ENCODE measurements at regions not wholly inside any gene's neighbourhood (a gene's known extent, or its start where the extent isn't known, plus 50 kb on each side); places are given as distances from the start of the nearest gene placed in this dataset.

DNA sequence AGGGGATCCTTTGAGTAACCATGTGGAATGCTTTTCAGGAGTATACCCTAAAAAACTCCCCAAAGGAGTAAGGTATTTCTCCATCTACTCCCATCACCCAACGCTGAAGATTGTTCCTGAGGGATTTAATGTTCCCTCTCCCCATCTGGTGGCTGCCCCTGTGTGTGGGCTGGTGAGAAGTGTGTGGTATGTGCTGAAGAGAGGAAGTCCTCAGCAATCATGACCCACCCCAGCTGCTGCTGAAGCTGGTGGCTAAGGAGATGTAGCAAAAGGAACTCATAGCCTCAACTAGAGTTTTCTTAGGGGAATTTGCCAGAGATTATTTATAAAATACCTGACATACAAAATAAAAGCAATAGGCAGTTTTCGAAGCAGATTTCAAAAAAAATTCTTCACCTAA, 114.3 kb upstream of the JAG1 start:
- TF ChIP-seq, protein P1, sequence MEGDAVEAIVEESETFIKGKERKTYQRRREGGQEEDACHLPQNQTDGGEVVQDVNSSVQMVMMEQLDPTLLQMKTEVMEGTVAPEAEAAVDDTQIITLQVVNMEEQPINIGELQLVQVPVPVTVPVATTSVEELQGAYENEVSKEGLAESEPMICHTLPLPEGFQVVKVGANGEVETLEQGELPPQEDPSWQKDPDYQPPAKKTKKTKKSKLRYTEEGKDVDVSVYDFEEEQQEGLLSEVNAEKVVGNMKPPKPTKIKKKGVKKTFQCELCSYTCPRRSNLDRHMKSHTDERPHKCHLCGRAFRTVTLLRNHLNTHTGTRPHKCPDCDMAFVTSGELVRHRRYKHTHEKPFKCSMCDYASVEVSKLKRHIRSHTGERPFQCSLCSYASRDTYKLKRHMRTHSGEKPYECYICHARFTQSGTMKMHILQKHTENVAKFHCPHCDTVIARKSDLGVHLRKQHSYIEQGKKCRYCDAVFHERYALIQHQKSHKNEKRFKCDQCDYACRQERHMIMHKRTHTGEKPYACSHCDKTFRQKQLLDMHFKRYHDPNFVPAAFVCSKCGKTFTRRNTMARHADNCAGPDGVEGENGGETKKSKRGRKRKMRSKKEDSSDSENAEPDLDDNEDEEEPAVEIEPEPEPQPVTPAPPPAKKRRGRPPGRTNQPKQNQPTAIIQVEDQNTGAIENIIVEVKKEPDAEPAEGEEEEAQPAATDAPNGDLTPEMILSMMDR (IDR thresholded peaks at IDR 0.05; ENCODE audit: low read depth, low read length) = no peak
- H3K9me3 ChIP-seq (ENCODE audit: low read depth) = no peaks in the 10 kb centered on the region
- H3K27me3 ChIP-seq = no peaks in the 10 kb centered on the region
- peaks cover 15% of the 10 kb centered on the region for H3K4me1 ChIP-seq (ENCODE audit: low read depth)
- H3K4me3 ChIP-seq = no peak overlapping the region
- H3K36me3 ChIP-seq = no peaks in the 10 kb centered on the region
- H3K27ac ChIP-seq = no peak overlapping the region
- no peak for DNase-seq (ENCODE audit: low read depth in 1 of 2, low spot score in 1 of 2)

DNA sequence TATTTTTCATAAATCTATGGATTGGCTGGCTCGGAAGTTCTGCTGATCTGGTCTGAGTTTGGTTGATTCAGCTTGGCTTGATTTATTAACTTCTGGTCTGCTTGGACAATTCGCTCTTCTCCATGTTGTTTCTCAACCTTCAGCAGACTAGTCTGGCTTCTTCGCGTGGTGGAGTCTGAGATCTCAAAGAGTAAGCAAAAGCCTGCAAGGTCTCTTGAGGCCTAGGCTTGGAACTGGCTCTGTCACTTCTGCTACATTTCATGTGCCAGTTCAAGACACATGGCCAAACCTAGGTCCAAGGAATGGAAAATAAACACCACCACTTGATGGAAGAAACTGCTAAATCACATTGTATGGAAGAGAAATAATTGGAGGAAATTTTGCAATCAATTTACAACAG, 115.1 kb upstream of the JAG1 start:
- no peak for DNase-seq (ENCODE audit: low read depth in 1 of 2, low spot score in 1 of 2)
- Histone ChIP-seq H3K9me3 (ENCODE audit: low read depth) (no peaks in the 10 kb centered on the region), H3K4me3 (no peak overlapping the region), H3K27ac (no peak overlapping the region), H3K36me3 (no peaks in the 10 kb centered on the region), H3K27me3 (no peaks in the 10 kb centered on the region), H3K4me1 (ENCODE audit: low read depth) (peaks cover 16% of the 10 kb centered on the region)
- TF ChIP-seq, protein P1 (IDR thresholded peaks at IDR 0.05; ENCODE audit: low read depth, low read length) = no peak

DNA sequence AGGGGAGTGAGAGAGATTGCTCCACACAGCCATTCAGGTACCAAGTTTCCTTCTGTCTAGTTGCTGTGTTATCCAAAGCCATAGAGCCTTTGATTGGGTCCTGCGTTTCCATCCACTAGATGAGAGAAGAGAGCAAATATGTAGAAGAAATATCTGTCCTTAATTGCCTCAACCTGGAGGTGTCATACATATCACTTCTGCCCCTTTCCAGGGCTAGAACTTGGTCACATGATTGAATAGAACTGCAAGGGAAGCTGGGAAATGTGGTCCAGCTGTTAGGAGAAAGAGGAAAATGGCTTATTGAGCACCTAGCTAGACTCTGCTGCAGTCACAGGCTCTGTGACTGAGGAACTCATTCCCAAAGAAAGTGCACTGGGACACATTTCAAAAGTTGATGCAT, 115.6 kb upstream of the JAG1 start:
- DNase-seq (ENCODE audit: low read depth in 1 of 2, low spot score in 1 of 2) = no peak
- Histone ChIP-seq H3K36me3 (no peaks in the 10 kb centered on the region), H3K27ac (no peak overlapping the region), H3K9me3 (ENCODE audit: low read depth) (no peaks in the 10 kb centered on the region), H3K27me3 (no peaks in the 10 kb centered on the region), H3K4me3 (no peak overlapping the region), H3K4me1 (ENCODE audit: low read depth) (peaks cover 16% of the 10 kb centered on the region)
- TF ChIP-seq, protein P1 (IDR thresholded peaks at IDR 0.05; ENCODE audit: low read depth, low read length) = no peak

DNA sequence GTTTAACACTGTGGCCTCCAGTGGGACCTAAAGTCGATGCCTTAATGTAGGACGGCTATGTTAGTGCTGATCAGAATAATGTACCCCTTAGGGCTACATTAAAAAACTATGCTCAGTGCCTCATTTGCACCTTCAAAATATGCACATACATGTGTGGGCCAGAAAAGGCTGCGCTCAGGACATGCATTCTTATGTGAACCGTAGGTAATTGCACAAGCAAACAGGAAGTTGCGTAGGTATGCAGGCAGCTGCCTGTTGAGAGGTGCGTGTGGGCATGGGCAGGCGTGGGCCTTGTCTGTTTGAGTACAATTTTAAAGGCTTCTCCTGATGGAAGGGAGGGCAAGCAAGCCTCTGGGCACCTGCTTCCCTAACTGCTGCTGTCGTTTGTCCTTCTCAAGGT, 116.2 kb upstream of the JAG1 start:
- no peaks in the 10 kb centered on the region for H3K9me3 ChIP-seq (ENCODE audit: low read depth)
- H3K27me3 ChIP-seq = no peaks in the 10 kb centered on the region
- H3K36me3 ChIP-seq = no peaks in the 10 kb centered on the region
- no peak for DNase-seq (ENCODE audit: low read depth in 1 of 2, low spot score in 1 of 2)
- TF ChIP-seq, protein P1 (IDR thresholded peaks at IDR 0.05; ENCODE audit: low read depth, low read length) = no peak
- H3K4me3 ChIP-seq = no peak overlapping the region
- no peak overlapping the region for H3K27ac ChIP-seq
- peaks cover 17% of the 10 kb centered on the region for H3K4me1 ChIP-seq (ENCODE audit: low read depth)

DNA sequence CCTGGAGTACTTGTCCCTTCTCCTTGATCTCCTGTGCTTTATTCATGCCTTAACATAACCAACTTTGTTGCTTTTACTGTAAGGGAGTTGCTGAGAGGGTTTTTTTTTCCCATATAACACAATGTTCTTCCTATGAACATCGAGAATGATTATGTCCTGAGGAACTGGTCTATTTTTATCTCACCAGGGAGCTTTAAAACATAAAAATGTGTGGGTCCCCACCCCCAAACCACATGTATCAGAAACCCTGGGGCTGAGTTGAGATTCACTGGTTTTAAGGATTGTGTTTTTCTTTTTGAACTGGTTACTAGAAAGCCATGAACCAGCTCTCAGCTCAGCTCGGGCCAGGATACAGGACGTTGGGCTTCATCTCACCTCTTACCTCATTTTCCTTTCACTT, 118.5 kb upstream of the JAG1 start:
- Histone ChIP-seq H3K36me3 (no peaks in the 10 kb centered on the region), H3K9me3 (ENCODE audit: low read depth) (no peaks in the 10 kb centered on the region), H3K4me3 (no peak overlapping the region), H3K4me1 (ENCODE audit: low read depth) (peaks cover 10% of the 10 kb centered on the region), H3K27me3 (no peaks in the 10 kb centered on the region), H3K27ac (no peak overlapping the region)
- TF ChIP-seq, protein P1 (IDR thresholded peaks at IDR 0.05; ENCODE audit: low read depth, low read length) = no peak
- no peak for DNase-seq (ENCODE audit: low read depth in 1 of 2, low spot score in 1 of 2)

DNA sequence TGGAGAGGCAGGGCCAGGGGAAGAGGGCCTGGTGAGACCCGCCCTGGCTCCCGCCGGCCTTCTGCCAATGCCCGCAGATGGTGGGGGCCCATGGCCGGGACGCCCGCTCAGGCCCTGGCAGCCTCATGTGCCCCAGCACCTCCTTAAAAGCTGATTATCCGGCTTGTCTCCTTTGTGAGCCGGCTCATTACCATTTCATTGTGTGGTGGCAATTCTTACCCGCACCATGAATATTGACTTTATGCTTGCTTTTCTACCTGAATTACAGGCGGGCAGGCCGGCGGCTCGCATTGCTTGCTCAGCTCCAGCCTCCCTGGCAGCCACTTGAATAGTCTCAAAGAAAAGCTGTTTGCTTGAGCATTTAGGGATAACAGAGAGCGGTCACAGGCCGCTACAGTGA, 120.0 kb upstream of the JAG1 start:
- H3K4me1 ChIP-seq (ENCODE audit: low read depth) = peaks cover 10% of the 10 kb centered on the region
- H3K27ac ChIP-seq = no peak overlapping the region
- no peak for DNase-seq (ENCODE audit: low read depth in 1 of 2, low spot score in 1 of 2)
- H3K9me3 ChIP-seq (ENCODE audit: low read depth) = no peaks in the 10 kb centered on the region
- H3K27me3 ChIP-seq = no peaks in the 10 kb centered on the region
- H3K4me3 ChIP-seq = no peak overlapping the region
- H3K36me3 ChIP-seq = no peaks in the 10 kb centered on the region
- TF ChIP-seq, protein P1 (IDR thresholded peaks at IDR 0.05; ENCODE audit: low read depth, low read length) = no peak
